ENCODE measurements at regions not wholly inside any gene's neighbourhood (a gene's known extent, or its start where the extent isn't known, plus 50 kb on each side); places are given as distances from the start of the nearest gene placed in this dataset.
"Not testable (repeated sequence)": the region's sequence is repeated elsewhere in the genome, so short reads cannot be mapped to it uniquely, and the experiment has no call there.

DNA sequence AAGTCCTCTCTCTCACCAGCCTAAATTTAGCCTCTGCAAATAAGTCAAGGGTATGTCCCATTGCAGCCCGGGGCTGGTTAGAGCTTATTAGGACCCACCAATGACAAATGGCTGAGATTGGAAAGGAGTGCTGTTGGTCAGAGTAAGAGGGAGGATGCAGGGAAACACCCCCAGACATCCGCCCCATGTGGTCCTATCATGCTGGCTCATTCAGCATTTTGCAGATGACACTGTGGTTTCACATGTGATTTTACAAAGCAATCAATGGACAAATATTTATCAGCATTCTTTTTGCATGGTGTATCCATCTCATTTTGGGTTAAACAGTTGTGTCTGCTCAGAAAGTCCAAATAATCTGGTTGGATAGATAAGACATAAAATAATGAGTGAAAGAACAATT lies 152.2 kb upstream of the EXOC2 start:
- DNase-seq (ENCODE audit: low spot score) = no peak

DNA sequence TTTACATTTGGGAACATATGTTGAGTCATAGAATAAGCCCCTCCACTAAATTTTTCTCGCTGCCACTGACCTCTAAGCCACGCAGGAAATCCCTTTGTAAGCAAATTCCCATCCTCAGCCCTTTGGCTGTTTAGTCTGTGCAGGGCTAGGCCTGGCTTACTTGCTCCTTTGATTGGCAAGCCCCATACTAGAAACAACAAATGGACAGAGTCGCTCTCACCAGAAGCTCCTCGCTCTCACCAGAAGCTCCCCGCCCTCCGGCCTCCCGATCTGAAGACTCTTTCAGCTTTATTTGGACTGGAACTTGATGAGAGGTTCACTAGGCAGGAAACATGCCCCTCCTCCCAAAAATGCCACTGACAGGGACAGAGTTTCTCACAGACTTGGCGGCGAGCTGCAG lies 149.2 kb upstream of the EXOC2 start:
- DNase-seq (ENCODE audit: low spot score) = no peak

DNA sequence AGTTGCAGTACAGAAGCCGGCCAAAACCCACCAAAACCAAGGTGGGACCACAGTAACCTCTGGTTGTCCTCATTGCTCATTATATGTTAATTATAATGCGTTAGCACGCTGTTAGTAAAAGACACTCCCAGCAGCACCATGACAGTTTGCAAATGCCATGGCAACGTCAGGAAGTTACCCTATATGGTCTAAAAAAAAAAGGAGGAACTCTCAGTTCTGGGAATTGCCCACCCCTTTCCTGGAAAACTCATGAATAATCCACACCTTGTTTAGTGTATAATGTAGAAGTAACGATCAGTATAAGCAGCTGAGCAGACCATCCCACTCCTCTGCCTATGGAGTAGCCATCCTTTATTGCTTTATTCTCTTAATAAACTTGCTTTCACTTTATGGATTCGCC lies 148.6 kb upstream of the EXOC2 start:
- no peak for DNase-seq (ENCODE audit: low spot score)

DNA sequence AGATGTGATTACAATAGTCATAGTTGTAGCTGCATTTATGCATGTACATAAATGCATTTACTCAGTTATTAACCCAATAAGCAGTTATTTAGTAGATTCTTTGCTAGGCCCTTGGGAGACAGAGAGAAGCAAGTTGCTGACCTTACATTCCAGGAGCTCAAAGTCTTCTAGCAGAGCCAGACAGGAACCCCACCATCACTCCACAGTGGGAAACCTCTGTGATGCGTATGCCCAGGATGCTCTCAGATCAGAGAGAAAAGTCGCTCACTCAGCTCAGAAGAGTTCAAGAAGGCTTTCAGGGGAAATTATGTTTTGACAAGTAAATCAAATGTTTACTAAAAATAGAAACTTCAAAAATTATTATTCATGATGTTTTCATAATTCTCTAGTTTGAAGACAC lies 146.3 kb upstream of the EXOC2 start:
- DNase-seq (ENCODE audit: low spot score) = no peak

DNA sequence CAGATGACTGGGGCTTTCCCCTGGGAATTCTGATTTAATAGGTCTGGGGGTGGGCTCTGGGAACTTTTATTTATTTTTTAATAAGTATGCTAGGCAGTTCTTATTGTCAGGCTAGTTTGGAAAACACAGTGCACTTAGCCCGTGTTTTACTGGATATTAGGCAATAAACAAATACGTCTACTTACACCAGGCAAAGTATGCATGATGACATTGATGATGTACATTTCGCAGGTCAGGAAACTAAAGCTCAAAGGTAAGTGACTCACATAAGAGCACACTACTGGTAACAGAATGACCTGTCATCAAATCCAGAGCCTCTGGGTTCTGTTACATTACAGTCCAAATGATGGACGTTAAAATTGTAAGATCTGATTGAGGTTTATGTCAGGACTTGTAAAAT lies 144.4 kb upstream of the EXOC2 start:
- no peak for DNase-seq (ENCODE audit: low spot score)

DNA sequence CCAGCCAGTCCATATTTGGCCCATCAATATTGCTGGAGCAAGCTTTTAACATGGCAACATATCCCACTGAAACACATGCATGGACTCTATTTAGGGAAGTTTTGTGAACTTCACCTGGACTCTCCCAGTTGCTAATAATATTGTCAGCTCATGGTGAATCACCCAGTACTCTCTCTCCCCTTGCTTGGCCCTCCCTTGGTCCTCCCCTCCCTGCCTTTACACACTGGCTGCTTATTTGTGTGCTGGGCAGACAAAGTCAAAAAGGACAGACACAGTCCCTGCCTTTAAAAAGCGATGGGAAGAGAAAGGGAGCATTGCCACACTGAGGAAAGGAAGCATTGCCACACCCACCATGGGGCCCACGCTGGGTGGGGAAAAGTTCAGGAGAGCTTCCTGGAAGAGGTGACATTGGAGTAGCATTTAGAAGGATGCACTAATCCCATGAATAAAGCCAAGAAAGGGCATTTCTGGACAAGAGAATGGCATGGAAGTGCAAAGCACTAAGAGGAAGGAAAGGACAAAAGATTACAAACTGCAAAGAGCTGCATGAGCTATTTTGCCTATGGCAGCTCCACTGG lies 143.4 kb upstream of the EXOC2 start:
- DNase-seq (ENCODE audit: low spot score) = no peak

DNA sequence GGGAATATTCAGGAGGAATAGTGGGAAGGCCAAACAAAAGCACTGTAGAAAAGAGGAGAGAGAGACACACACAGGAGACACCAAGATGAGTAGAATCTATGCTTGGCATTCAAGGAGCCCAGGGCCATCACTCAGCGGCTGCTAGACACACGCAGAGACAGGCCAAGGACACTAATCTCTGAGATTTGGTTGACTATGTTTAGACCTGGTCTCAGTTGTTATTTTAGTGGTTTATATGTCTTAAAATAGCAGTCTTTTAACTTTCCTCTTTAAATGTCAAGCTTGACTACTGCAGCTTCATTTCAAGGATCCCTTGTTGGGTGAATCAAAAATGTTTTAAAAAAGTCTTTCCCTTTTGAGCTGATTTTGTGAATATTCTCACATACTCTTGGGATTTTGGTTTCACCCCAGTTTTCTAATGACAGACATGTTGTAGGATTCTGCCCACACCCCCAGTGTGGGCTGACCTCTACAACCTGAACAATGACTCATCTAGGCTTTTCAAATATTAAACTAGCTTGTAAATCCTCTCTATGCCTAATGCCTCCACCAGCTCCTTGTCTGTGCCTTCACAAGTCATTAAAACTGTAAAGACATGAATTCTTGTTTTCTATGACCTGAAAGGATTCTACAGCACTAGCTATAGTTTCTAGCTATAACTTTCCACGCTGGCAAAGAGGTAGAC lies 142.7 kb upstream of the EXOC2 start:
- no peak for DNase-seq (ENCODE audit: low spot score)

DNA sequence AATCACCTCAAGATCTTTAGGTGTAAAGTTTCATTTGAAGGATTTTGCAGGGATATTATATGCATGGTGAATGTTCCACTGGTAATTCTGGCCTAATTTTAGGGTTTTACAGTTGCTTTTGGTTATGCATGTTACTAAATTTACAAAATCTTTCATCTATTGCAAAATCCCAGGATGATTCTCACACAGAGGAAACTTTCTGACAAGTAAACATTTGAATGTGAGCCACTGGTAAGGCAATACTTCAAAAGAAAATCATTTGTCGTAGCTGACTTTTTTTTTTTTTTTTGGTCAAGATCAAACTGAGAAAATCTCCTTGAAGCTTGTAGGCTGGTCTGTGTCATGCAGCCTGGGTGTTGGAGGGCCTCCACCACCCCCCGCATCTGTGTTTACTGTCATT lies 141.9 kb upstream of the EXOC2 start:
- no peak for DNase-seq (ENCODE audit: low spot score)

DNA sequence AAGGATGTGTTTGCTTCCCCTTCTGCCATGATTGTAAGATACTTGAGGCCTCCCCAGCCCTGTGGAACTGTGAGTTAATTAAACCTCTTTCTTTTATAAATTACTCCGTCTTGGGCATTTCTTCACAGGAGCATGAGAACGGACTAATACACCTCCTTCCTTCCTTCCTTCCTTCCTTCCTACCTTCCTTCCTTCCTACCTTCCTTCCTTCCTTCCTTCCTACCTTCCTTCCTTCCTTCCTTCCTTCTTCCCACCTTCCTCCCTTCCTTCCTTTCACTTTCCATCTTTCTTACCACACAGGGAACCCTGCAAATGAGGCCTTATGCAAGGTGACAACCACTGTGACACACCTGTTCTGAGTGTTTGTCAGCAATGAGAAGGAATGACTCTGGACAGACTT lies 141.3 kb upstream of the EXOC2 start:
- no peak for DNase-seq (ENCODE audit: low spot score)

DNA sequence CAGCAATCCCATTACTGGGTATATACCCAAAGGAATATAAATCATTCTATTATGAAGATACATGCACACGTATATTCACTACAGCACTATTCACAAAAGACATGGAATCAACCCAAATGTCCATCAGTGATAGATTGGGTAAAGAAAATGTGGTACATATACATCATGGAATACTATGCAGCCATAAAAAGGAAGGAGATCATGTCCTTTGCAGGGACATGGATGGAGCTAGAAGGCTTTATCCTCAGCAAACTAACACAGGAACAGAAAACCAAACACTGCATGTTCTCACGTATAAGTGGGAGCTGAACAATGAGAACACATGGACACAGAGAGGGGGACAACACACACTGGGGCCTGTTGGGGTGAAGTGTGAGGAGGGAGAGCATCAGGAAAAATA lies 139.9 kb upstream of the EXOC2 start:
- DNase-seq (ENCODE audit: low spot score) = not testable (repeated sequence)

DNA sequence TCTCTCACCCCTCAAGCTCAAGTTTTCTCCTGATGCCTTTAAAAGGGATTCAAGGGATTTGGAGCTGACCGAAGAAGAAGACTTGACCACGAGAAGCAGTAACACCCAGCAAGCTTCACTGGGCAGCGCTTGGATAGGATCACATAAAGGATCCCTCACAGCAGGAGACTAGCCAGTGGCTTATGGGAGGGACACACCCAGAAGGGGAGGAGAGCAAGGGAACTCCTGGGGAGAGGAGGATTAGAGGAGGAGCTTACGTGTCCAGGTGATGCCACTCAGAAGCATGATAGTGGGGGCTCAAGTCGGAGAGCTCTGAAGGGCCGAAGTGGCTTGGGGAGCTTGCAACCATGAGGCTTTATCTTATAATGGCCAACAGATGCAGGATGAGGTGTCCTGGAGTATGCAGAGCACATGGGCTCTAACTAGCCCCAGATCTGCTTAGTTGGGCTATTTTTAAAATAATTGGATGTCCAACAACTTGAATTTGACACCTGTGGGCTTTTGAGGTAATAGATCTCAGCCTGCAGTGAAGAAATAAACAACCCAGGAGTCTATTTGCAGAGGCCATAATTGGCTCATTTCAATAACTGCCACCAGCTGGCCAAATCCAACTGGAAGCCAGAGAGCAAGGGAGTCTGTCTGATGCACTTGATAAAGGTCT lies 137.9 kb upstream of the EXOC2 start:
- DNase-seq (ENCODE audit: low spot score) = no peak

DNA sequence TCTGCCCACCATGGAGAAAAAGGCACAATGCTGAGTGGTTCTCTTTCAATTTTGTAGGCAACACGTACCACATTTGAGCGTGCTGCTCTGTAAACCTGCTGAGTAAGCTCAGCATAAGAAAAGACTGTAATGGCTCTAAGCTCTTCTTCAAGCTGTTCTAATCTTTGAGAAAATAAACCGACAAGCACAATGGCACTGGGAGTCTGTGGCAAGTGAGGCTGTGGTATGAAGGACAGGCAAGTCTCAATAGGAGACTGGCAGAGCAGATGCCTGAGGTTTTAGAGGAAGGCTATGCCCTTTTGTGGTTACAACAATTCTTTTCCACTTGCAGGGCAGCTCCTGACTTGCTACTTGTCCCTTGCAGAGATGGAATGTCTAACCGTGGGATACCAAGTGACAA lies 136.7 kb upstream of the EXOC2 start:
- DNase-seq (ENCODE audit: low spot score) = no peak

DNA sequence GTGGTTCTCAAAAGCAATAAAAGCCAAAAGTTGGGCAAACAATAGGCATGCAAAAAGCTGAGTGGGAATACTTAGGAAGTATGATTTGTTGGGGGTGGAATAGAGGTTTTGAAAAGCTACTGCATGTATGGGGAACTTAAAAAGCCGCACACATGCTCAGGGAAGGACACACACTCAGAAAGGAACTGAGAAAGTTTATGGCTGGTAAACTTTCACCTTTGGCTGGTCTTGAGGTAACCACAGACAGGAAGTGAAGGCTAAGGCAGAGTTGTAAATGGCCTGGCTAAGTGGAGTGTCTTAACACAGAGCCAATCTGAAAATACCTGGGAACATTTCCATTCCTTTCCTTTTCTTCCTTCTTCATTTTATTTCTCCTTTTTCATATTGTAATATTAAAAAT lies 134.5 kb upstream of the EXOC2 start:
- DNase-seq (ENCODE audit: low spot score) = no peak

DNA sequence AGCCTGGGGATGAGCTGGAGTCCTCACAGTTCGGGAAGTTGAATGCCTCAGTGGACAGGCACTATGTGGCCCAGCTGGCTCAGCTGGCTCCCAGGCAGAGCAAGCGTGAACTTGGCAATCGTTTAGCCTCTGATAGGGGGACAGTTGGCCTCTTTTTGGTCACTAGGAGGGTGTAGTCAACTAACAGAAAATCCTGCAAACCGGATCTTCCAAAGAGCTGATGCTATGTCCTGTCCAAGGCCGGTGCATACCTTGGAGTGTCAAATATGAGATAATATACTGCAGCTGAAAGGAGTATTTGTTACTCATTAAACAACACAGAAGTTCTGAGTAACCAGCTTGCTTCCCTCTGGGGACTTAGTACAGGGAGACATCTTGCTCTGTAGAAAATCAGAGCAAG lies 126.2 kb upstream of the EXOC2 start:
- DNase-seq (ENCODE audit: low spot score) = no peak

DNA sequence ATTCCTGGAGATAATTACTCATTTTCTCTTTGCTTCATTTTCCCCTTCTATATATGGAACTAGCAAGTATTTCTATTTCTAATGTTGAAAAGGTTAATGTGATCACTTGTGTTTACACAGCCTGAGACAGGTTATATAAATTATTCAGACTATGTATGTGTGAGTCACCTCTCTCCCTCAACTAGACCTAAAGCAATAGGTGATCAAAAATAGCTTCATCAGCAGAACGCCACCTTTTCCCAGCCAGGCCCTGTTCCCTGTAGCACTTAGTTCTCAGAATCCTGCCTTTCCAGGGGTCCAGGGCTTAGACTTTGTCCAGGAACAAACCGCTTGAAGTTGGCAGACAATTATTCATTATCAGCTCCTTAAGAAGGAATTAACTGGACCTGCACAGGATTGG lies 125.3 kb upstream of the EXOC2 start:
- no peak for DNase-seq (ENCODE audit: low spot score)

DNA sequence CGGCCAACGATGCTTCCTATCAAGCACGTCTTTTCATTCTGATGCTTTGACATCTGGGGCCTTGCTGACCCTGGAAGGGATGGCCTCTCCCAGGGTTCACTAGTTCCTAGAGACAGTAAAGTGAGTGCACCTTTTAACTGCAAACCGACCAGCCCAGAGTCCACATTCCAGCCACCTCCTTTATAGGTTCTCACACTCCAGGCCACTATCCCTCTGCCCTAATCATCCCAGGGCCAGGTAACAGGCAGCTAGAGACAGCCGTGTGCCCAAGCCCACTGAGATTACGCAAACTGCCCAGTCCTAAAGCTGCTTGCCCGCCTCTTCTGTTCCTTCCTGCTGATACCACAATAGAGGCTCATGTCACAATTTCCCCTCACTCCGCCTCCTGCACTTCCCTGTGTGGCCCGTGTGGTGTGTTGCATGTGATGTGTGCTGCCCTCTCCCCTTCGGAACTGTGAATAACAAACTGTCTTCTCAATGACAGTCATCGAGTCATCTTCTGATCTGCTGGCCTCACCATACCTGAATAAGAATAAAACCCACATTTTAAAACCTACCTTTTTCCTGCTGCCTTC lies 123.7 kb upstream of the EXOC2 start:
- peak; percentile 5 for DNase-seq (ENCODE audit: low spot score)

DNA sequence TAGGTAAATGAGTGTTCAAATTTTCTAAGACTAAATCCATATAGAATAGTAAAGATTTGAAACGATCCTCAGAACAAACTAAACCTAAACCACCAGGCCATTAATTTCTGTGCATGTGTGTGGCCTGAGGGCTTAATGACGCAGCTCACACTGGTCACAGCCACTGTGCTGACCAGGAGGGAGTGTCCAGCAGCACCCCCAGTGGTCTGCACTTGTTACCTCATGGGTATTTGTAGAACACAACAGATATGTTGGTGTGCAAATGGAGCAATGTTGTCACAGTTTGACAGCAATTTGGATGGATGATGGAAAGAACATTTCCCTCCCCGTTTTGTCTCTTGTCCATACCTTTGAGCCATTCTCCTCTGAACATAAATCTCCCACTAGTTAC lies 122.4 kb upstream of the EXOC2 start:
- DNase-seq (ENCODE audit: low spot score) = peak; percentile 18

DNA sequence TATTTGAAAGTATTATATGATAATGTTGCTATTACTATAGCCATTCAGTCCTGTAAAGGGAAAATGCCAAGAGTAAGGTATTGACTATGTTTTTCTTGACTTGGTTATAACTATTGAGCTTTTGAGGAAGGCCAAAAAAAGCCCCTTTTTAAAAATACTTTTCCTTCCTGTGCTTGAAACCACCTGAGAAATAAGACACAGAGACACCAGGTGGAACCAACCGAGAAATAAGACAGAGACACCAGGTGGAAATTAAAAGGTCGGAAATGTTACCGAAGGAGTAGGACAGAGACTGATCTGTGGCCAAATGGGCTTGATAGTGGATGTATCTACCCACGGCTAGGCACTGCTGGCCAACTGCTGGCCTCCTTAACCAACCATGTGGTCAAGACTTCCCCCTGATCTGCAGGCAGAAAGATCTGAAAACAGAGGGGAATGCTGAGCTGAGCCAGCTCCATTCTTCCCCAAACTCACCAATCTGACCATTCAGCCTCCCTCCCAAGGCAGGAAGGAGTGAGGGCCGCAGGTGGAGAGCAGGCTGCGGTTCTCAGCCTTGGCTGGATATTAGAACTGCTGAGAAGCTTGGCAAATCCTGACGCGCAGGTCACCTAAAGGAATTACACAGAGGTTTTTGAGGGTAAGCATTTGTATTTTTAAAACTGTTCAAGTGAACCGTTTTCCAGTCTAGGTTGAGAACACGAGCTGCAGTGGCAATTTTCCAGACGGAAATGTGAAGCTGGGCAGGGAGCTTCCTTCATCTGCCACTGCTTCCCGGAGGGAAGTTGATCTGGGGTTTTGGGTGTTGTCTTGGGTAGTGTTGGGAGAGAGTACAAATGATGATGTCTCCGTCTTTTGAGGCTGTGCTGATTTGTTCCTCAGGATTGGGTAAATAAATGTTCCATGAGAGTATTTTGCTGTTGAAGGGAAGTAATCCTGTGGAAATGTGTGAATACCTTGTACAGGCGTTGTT lies 121.7 kb upstream of the EXOC2 start:
- DNase-seq (ENCODE audit: low spot score) = no peak

DNA sequence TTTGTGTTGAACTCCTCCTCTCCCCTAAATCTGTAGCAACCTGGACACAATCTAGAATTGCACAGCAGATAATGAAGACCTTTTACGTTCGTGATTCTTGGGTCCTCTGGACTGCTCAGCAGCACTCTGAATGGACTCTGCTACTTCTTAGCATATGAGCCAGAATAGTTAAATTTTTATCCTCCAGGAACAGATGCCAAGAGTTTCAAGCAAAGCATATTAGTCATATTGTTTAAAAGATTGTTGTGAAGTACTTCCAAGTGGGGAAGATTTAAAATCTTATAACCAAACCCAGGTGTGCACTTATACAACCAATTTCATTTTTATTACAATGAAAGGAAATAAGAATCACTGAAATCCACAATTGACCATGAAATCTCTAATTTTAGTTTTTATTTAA lies 118.9 kb upstream of the EXOC2 start:
- DNase-seq (ENCODE audit: low spot score) = no peak

DNA sequence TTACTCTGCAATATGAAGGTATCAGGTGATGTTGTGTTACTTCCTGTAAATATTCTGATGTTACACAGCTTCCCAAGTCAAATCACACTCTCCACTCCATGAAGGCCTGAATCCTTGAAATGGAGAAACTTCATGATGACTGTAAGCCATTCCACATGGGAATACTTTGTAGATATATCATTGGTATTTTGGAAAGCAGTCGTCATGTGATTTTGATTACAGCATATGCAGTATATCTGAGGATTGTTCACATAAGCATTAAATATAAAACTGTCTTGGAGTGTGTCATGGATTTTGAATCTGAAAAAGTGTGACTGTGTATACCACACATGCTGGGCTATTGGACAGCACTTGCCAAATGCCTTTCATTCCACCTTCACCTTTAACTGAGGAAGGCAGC lies 118.3 kb upstream of the EXOC2 start:
- DNase-seq (ENCODE audit: low spot score) = no peak

DNA sequence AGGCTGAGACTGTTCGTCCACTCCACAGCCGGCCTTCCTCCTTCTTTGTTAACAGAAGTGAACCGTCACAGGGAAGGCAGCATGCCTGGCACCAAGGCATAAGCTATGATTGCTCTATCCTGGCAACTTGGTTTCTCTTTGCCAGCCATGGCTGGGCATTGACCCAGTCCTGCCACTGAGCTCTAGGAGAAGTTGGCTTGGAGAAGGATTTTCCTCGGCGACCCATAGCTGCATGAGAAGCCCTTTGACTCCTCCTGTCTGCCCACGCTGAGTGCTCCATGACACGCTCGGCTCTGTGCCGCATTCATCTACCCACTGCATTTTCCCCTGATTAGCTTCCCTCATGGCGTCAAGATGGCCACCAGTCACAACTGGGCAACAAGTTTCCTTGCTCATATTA lies 111.8 kb upstream of the EXOC2 start:
- no peak for DNase-seq (ENCODE audit: low spot score)

DNA sequence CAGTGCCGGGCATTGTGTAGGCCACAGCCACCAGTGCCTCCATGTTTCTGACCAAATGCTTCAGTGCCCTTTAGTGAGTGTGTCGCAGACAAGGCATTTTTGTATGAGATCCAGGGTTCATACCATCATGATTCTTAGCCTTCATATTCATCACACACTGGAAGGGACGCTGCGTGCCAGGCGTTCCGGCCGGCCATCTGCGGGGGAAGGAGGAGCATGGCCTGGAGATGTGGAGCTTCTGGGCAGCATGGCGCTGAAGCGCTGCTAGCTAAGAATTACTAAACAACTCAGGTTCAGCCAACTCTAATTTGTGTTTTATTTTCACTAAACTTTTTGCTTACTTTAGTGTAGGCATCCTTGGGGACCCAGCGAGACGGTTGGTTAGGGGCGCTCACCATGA lies 111.4 kb upstream of the EXOC2 start:
- DNase-seq (ENCODE audit: low spot score) = no peak
